ENCODE measurements at regions not wholly inside any gene's neighbourhood (a gene's known extent, or its start where the extent isn't known, plus 50 kb on each side); places are given as distances from the start of the nearest gene placed in this dataset.

GRCh38 chr20:55745840-55746239, 259.5 kb downstream of the CBLN4 start:
- TF ChIP-seq ZNF114 (CRISPR knock-in tag; IDR thresholded peaks at IDR 0.05), result no peak
- no peak for TF ChIP-seq EZH2 (IDR thresholded peaks at IDR 0.05; ENCODE audit: low read depth, unreplicated experiment)
- TF ChIP-seq, protein P1, sequence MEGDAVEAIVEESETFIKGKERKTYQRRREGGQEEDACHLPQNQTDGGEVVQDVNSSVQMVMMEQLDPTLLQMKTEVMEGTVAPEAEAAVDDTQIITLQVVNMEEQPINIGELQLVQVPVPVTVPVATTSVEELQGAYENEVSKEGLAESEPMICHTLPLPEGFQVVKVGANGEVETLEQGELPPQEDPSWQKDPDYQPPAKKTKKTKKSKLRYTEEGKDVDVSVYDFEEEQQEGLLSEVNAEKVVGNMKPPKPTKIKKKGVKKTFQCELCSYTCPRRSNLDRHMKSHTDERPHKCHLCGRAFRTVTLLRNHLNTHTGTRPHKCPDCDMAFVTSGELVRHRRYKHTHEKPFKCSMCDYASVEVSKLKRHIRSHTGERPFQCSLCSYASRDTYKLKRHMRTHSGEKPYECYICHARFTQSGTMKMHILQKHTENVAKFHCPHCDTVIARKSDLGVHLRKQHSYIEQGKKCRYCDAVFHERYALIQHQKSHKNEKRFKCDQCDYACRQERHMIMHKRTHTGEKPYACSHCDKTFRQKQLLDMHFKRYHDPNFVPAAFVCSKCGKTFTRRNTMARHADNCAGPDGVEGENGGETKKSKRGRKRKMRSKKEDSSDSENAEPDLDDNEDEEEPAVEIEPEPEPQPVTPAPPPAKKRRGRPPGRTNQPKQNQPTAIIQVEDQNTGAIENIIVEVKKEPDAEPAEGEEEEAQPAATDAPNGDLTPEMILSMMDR (conservative IDR thresholded peaks at IDR 0.05; ENCODE audit: low read depth in 2 of 2), result no peak
- TF ChIP-seq POLR2AphosphoS5 (IDR thresholded peaks at IDR 0.05; ENCODE audit: low read depth), result no peak
- TF ChIP-seq CREB1 (CRISPR knock-in tag; IDR thresholded peaks at IDR 0.05; ENCODE audit: low read depth), result no peak

Data from GM23338 (cell line).